Neuronal stem cell (in vitro differentiated cells): ENCODE measurements at regions not wholly inside any gene's neighbourhood (a gene's known extent, or its start where the extent isn't known, plus 50 kb on each side); places are given as distances from the start of the nearest gene placed in this dataset.

Source experiments
- DNase-seq: peaks from one replicate; pipeline ENCODE4 v3.0.0-alpha.2; 2013; ENCODE audit warnings: low spot score
- H2AFZ ChIP-seq: one replicate; pipeline ENCODE4 v1.6.1; 2013; ENCODE audit warnings: mild to moderate bottlenecking, low read length, inconsistent platforms
- H2AK5ac ChIP-seq: 2 replicates; pipeline ENCODE4 v1.6.1; 2013; ENCODE audit warnings: low read depth, mild to moderate bottlenecking, inconsistent platforms, low read length, moderate library complexity, mixed read lengths
- H2BK120ac ChIP-seq: 2 replicates; pipeline ENCODE4 v1.6.1; 2013; ENCODE audit warnings: low read depth, mild to moderate bottlenecking, inconsistent platforms, low read length, moderate library complexity, mixed read lengths
- H2BK12ac ChIP-seq: one replicate; pipeline ENCODE4 v1.6.1; 2013; ENCODE audit warnings: low read length, inconsistent platforms
- H2BK15ac ChIP-seq: 2 replicates; pipeline ENCODE4 v1.6.1; 2013; ENCODE audit warnings: mild to moderate bottlenecking, low read length, inconsistent platforms, mixed read lengths
- H2BK5ac ChIP-seq: one replicate; pipeline ENCODE4 v1.6.1; 2013; ENCODE audit warnings: inconsistent platforms, mild to moderate bottlenecking, low read length, moderate library complexity
- H3K14ac ChIP-seq: one replicate; pipeline ENCODE4 v1.6.1; 2013; ENCODE audit warnings: low read length, inconsistent platforms
- H3K18ac ChIP-seq: 2 replicates; pipeline ENCODE4 v1.6.1; 2013; ENCODE audit warnings: low read length, inconsistent platforms
- H3K23ac ChIP-seq: 2 replicates; pipeline ENCODE4 v1.6.1; 2013; ENCODE audit warnings: low read depth, mild to moderate bottlenecking, mixed read lengths, low read length, inconsistent platforms; ENCODE audit not compliant: poor library complexity
- H3K27ac ChIP-seq: replicated peaks from 3 replicates; pipeline ENCODE4 v1.5.1; 2013; ENCODE audit warnings: low read length, inconsistent platforms
- H3K27me3 ChIP-seq, 3 experiments: 2 replicates each; pipeline ENCODE4 v1.6.1; 2013; ENCODE audit warnings: low read length in 3 of 3, mild to moderate bottlenecking in 2 of 3, inconsistent platforms in 1 of 3, low read depth in 1 of 3, mixed read lengths in 1 of 3, moderate library complexity in 1 of 3; ENCODE audit not compliant: control insufficient read depth in 3 of 3, insufficient read depth in 3 of 3
- H3K36me3 ChIP-seq, 2 donors: replicated peaks in 1 of 2; 2 replicates each; pipeline ENCODE4 v1.6.1; 2013; ENCODE audit warnings: low read length in 2 of 2; ENCODE audit not compliant: control insufficient read depth in 2 of 2, insufficient read depth in 2 of 2
- H3K4ac ChIP-seq: 2 replicates; pipeline ENCODE4 v1.6.1; 2013; ENCODE audit warnings: inconsistent platforms, mild to moderate bottlenecking, low read length, moderate library complexity
- H3K4me1 ChIP-seq, 2 donors: 1 replicate in 1 of 2; 2 replicates in 1 of 2; pipeline ENCODE4 v1.6.1; 2013; ENCODE audit warnings: low read length in 2 of 2, low read depth in 1 of 2; ENCODE audit not compliant: control insufficient read depth in 2 of 2, insufficient read depth in 1 of 2
- H3K4me2 ChIP-seq: one replicate; pipeline ENCODE4 v1.6.1; 2013; ENCODE audit warnings: mild to moderate bottlenecking, low read length, inconsistent platforms; ENCODE audit not compliant: insufficient read depth, poor library complexity, severe bottlenecking
- H3K4me3 ChIP-seq, 2 donors: 2 replicates each; pipeline ENCODE4 v1.5.1; 2013; ENCODE audit warnings: low read length in 2 of 2, mild to moderate bottlenecking in 2 of 2, inconsistent platforms in 1 of 2, moderate library complexity in 1 of 2
- H3K79me1 ChIP-seq: one replicate; pipeline ENCODE4 v1.6.1; 2013; ENCODE audit warnings: low read depth, mild to moderate bottlenecking, inconsistent platforms, low read length, moderate library complexity
- H3K9ac ChIP-seq: one replicate; pipeline ENCODE4 v1.6.1; 2013; ENCODE audit warnings: mild to moderate bottlenecking, low read depth, low read length, inconsistent platforms; ENCODE audit not compliant: poor library complexity
- H3K9me3 ChIP-seq, 2 donors: replicated peaks in 1 of 2; 2 replicates each; pipeline versions ENCODE3 to v1.6.1; 2013; ENCODE audit warnings: low read length in 2 of 2, mild to moderate bottlenecking in 2 of 2, inconsistent platforms in 1 of 2, low read depth in 1 of 2, mixed read lengths in 1 of 2, moderate library complexity in 1 of 2; ENCODE audit not compliant: control insufficient read depth in 2 of 2, insufficient read depth in 1 of 2
- H4K8ac ChIP-seq: one replicate; pipeline ENCODE4 v1.6.1; 2013; ENCODE audit warnings: low read depth, mild to moderate bottlenecking, inconsistent platforms, low read length, moderate library complexity
- H4K91ac ChIP-seq: one replicate; pipeline ENCODE4 v1.6.1; 2013; ENCODE audit warnings: low read length, low read depth, mild to moderate bottlenecking, inconsistent platforms; ENCODE audit not compliant: poor library complexity
- WGBS, 2 donors: extraction: QIAGEN DNeasy Blood & Tissue Kit; methylation state at CpG; one replicate each; pipeline ENCODE4 v1.1.7; 2013; ENCODE audit warnings: missing lambda C conversion rate in 2 of 2, mixed read lengths in 1 of 2; ENCODE audit not compliant: insufficient read length in 2 of 2, insufficient replicate concordance in 1 of 2; ENCODE audit errors: extremely low coverage in 2 of 2; 5-methylcytosine and 5-hydroxymethylcytosine counted together

- no peak overlapping the region for H2BK15ac ChIP-seq
- H3K36me3 ChIP-seq = no peaks in the 10 kb centered on the region
- H3K4ac ChIP-seq = no peak overlapping the region
- H2BK120ac ChIP-seq = no peak overlapping the region
- no peak overlapping the region for H3K4me2 ChIP-seq
- no peak overlapping the region for H3K23ac ChIP-seq
- no peak overlapping the region for H4K91ac ChIP-seq
- H2BK5ac ChIP-seq = no peak overlapping the region
- no CpG with 5 or more reads among the region's 4 CpGs for WGBS, 2 donors
- H3K18ac ChIP-seq = no peak overlapping the region
- H3K27ac ChIP-seq = no peak overlapping the region
- no peak for DNase-seq
- H3K9me3 ChIP-seq = no peaks in the 10 kb centered on the region
- H3K79me1 ChIP-seq = no peaks in the 10 kb centered on the region
- peaks cover 0 to 3% (median 0%) of the 10 kb centered on the region in 3 experiments for H3K27me3 ChIP-seq
- H3K14ac ChIP-seq = no peak overlapping the region
- H4K8ac ChIP-seq = no peak overlapping the region
- H3K9ac ChIP-seq = no peak overlapping the region
- H3K4me1 ChIP-seq = peaks cover 0 to 6% of the 10 kb centered on the region in 2 donors
- no peak overlapping the region for H2AFZ ChIP-seq
- no peak overlapping the region for H2BK12ac ChIP-seq
- H3K4me3 ChIP-seq = no peak overlapping the region
- H2AK5ac ChIP-seq = no peak overlapping the region
These were observed 324.9 kb upstream of the CASK start for GRCh38 chrX:42248226-42248625.

- no peak overlapping the region for H3K9ac ChIP-seq
- H3K14ac ChIP-seq = no peak overlapping the region
- no peaks in the 10 kb centered on the region for H3K79me1 ChIP-seq
- no peak overlapping the region for H2BK12ac ChIP-seq
- no peak overlapping the region for H4K91ac ChIP-seq
- no peaks in the 10 kb centered on the region for H3K36me3 ChIP-seq
- H3K9me3 ChIP-seq = no peaks in the 10 kb centered on the region
- no peak overlapping the region for H3K4ac ChIP-seq
- H3K4me3 ChIP-seq = no peak overlapping the region
- H3K4me2 ChIP-seq = no peak overlapping the region
- peaks cover 0 to 7% of the 10 kb centered on the region in 2 donors for H3K4me1 ChIP-seq
- H2BK5ac ChIP-seq = no peak overlapping the region
- no peak overlapping the region for H2BK120ac ChIP-seq
- H3K27me3 ChIP-seq = peaks cover 0 to 3% (median 0%) of the 10 kb centered on the region in 3 experiments
- no peak for DNase-seq
- H4K8ac ChIP-seq = no peak overlapping the region
- H2AK5ac ChIP-seq = no peak overlapping the region
- H3K27ac ChIP-seq = no peak overlapping the region
- H2BK15ac ChIP-seq = no peak overlapping the region
- WGBS, 2 donors = no CpG with 5 or more reads among the region's 6 CpGs
- H3K18ac ChIP-seq = no peak overlapping the region
- no peak overlapping the region for H2AFZ ChIP-seq
- no peak overlapping the region for H3K23ac ChIP-seq
These were observed 323.9 kb upstream of the CASK start for GRCh38 chrX:42247241-42247640.

GRCh38 chrX:42246814-42247213 is 323.5 kb upstream of the CASK start:
- no peak overlapping the region for H3K4me2 ChIP-seq
- H3K4me1 ChIP-seq = peaks cover 0 to 9% of the 10 kb centered on the region in 2 donors
- H3K23ac ChIP-seq = no peak overlapping the region
- H3K36me3 ChIP-seq = no peaks in the 10 kb centered on the region
- no peak overlapping the region for H3K9ac ChIP-seq
- H3K79me1 ChIP-seq = no peaks in the 10 kb centered on the region
- H2AK5ac ChIP-seq = no peak overlapping the region
- H3K9me3 ChIP-seq = no peaks in the 10 kb centered on the region
- no CpG with 5 or more reads among the region's 7 CpGs for WGBS, 2 donors
- H4K8ac ChIP-seq = no peak overlapping the region
- no peak overlapping the region for H2BK120ac ChIP-seq
- no peak overlapping the region for H4K91ac ChIP-seq
- no peak overlapping the region for H2BK15ac ChIP-seq
- no peak overlapping the region for H2BK5ac ChIP-seq
- H3K27ac ChIP-seq = no peak overlapping the region
- no peak overlapping the region for H3K14ac ChIP-seq
- H3K4ac ChIP-seq = no peak overlapping the region
- no peak overlapping the region for H3K4me3 ChIP-seq
- H3K27me3 ChIP-seq = peaks cover 0 to 3% (median 0%) of the 10 kb centered on the region in 3 experiments
- no peak overlapping the region for H3K18ac ChIP-seq
- H2AFZ ChIP-seq = no peak overlapping the region
- DNase-seq = no peak
- no peak overlapping the region for H2BK12ac ChIP-seq

- no peak for DNase-seq
- H3K9ac ChIP-seq = no peak overlapping the region
- H3K23ac ChIP-seq = no peak overlapping the region
- no peaks in the 10 kb centered on the region for H3K9me3 ChIP-seq
- no peak overlapping the region for H3K27ac ChIP-seq
- H3K4me2 ChIP-seq = no peak overlapping the region
- H4K91ac ChIP-seq = no peak overlapping the region
- no peak overlapping the region for H3K18ac ChIP-seq
- H2BK12ac ChIP-seq = no peak overlapping the region
- H2BK120ac ChIP-seq = no peak overlapping the region
- no peak overlapping the region for H3K14ac ChIP-seq
- no peak overlapping the region for H2AFZ ChIP-seq
- H2BK5ac ChIP-seq = no peak overlapping the region
- H3K4ac ChIP-seq = no peak overlapping the region
- no peak overlapping the region for H2BK15ac ChIP-seq
- no CpG with 5 or more reads among the region's 6 CpGs for WGBS, 2 donors
- H3K4me3 ChIP-seq = no peak overlapping the region
- peaks cover 0 to 7% of the 10 kb centered on the region in 2 donors for H3K4me1 ChIP-seq
- no peak overlapping the region for H4K8ac ChIP-seq
- no peaks in the 10 kb centered on the region for H3K79me1 ChIP-seq
- H3K36me3 ChIP-seq = no peaks in the 10 kb centered on the region
- no peak overlapping the region for H2AK5ac ChIP-seq
- peaks cover 0 to 3% (median 0%) of the 10 kb centered on the region in 3 experiments for H3K27me3 ChIP-seq
These were observed 318.6 kb upstream of the CASK start for GRCh38 chrX:42242004-42242403.
